ENCODE measurements at regions not wholly inside any gene's neighbourhood (a gene's known extent, or its start where the extent isn't known, plus 50 kb on each side); places are given as distances from the start of the nearest gene placed in this dataset.

- H3K27ac ChIP-seq (ENCODE audit: low read depth, low read length) = no peak overlapping the region
- no peaks in the 10 kb centered on the region for H3K79me2 ChIP-seq (ENCODE audit: insufficient read depth, low read length)
- TF ChIP-seq EZH2phosphoT487 (conservative IDR thresholded peaks at IDR 0.05; ENCODE audit: low read length) = no peak
- no peak for TF ChIP-seq CTCF (IDR thresholded peaks at IDR 0.05; ENCODE audit: insufficient read depth, low read length, poor library complexity, severe bottlenecking)
- no peak overlapping the region for H3K4me2 ChIP-seq (ENCODE audit: low read depth, low read length, poor library complexity, severe bottlenecking)
- H3K36me3 ChIP-seq (ENCODE audit: low read length) = no peaks in the 10 kb centered on the region
- no peaks in the 10 kb centered on the region for H3K9me2 ChIP-seq (replicated peaks; ENCODE audit: insufficient read depth, low read length)
- no peaks in the 10 kb centered on the region for H3K27me3 ChIP-seq (ENCODE audit: low read length)
- H3F3A ChIP-seq (ENCODE audit: insufficient read depth) = no peaks in the 10 kb centered on the region
- no peaks in the 10 kb centered on the region for H4K20me1 ChIP-seq (ENCODE audit: low read depth, low read length)
- H3K9ac ChIP-seq (ENCODE audit: low read length) = no peak overlapping the region
- no peaks in the 10 kb centered on the region for H3K9me3 ChIP-seq (ENCODE audit: insufficient read depth, low read length)
- no peak overlapping the region for H2AFZ ChIP-seq (ENCODE audit: low read depth, low read length, severe bottlenecking)
- H3K4me3 ChIP-seq (ENCODE audit: insufficient read depth, low read length, poor library complexity, severe bottlenecking) = no peak overlapping the region
Measured at GRCh38 chr3:148493631-148494030, 204.1 kb upstream of the AGTR1 start.

- H4K20me1 ChIP-seq (ENCODE audit: low read depth, low read length) = no peaks in the 10 kb centered on the region
- H3K79me2 ChIP-seq (ENCODE audit: insufficient read depth, low read length) = no peaks in the 10 kb centered on the region
- H3K27me3 ChIP-seq (ENCODE audit: low read length) = no peaks in the 10 kb centered on the region
- no peak overlapping the region for H3K27ac ChIP-seq (ENCODE audit: low read depth, low read length)
- no peak overlapping the region for H3K4me3 ChIP-seq (ENCODE audit: insufficient read depth, low read length, poor library complexity, severe bottlenecking)
- TF ChIP-seq CTCF (IDR thresholded peaks at IDR 0.05; ENCODE audit: insufficient read depth, low read length, poor library complexity, severe bottlenecking) (no peak), EZH2phosphoT487 (conservative IDR thresholded peaks at IDR 0.05; ENCODE audit: low read length) (no peak)
- no peaks in the 10 kb centered on the region for H3F3A ChIP-seq (ENCODE audit: insufficient read depth)
- no peak overlapping the region for H2AFZ ChIP-seq (ENCODE audit: low read depth, low read length, severe bottlenecking)
- H3K9ac ChIP-seq (ENCODE audit: low read length) = no peak overlapping the region
- no peaks in the 10 kb centered on the region for H3K9me2 ChIP-seq (replicated peaks; ENCODE audit: insufficient read depth, low read length)
- no peaks in the 10 kb centered on the region for H3K9me3 ChIP-seq (ENCODE audit: insufficient read depth, low read length)
- H3K4me2 ChIP-seq (ENCODE audit: low read depth, low read length, poor library complexity, severe bottlenecking) = no peak overlapping the region
- no peaks in the 10 kb centered on the region for H3K36me3 ChIP-seq (ENCODE audit: low read length)
Measured at GRCh38 chr3:148494451-148494850, 203.3 kb upstream of the AGTR1 start.

DNA sequence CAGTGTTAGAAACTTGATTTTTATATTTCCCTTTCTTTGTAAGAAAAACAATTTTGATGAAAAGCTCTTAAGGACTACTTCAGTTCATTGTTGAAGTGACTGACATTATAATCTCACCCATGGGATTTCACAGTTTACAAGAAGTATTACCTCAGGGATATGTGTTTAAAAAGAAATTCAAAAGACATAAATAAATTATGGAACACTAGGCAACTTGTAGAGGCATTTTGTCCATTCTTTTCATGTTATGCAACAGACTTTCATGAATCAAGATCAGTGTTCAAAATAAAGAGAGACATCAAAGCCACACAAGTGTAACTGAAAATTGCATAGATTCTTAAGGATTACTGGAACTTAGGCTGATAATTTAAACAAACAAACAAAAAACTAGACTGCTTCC lies 196.8 kb upstream of the AGTR1 start:
- Histone ChIP-seq H3K36me3 (ENCODE audit: low read length) (no peaks in the 10 kb centered on the region), H3K9me2 (replicated peaks; ENCODE audit: insufficient read depth, low read length) (no peaks in the 10 kb centered on the region), H3F3A (ENCODE audit: insufficient read depth) (no peaks in the 10 kb centered on the region), H3K9ac (ENCODE audit: low read length) (no peak overlapping the region), H2AFZ (ENCODE audit: low read depth, low read length, severe bottlenecking) (no peak overlapping the region), H3K27ac (ENCODE audit: low read depth, low read length) (no peak overlapping the region), H3K27me3 (ENCODE audit: low read length) (no peaks in the 10 kb centered on the region), H3K4me2 (ENCODE audit: low read depth, low read length, poor library complexity, severe bottlenecking) (no peak overlapping the region), H3K9me3 (ENCODE audit: insufficient read depth, low read length) (no peaks in the 10 kb centered on the region), H3K4me3 (ENCODE audit: insufficient read depth, low read length, poor library complexity, severe bottlenecking) (no peak overlapping the region), H4K20me1 (ENCODE audit: low read depth, low read length) (no peaks in the 10 kb centered on the region), H3K79me2 (ENCODE audit: insufficient read depth, low read length) (no peaks in the 10 kb centered on the region)
- TF ChIP-seq CTCF (IDR thresholded peaks at IDR 0.05; ENCODE audit: insufficient read depth, low read length, poor library complexity, severe bottlenecking) (no peak), EZH2phosphoT487 (conservative IDR thresholded peaks at IDR 0.05; ENCODE audit: low read length) (no peak)

- Histone ChIP-seq H3K36me3 (ENCODE audit: low read length) (no peaks in the 10 kb centered on the region), H3K27ac (ENCODE audit: low read depth, low read length) (no peak overlapping the region), H3K9me3 (ENCODE audit: insufficient read depth, low read length) (no peaks in the 10 kb centered on the region), H4K20me1 (ENCODE audit: low read depth, low read length) (no peaks in the 10 kb centered on the region), H3K4me3 (ENCODE audit: insufficient read depth, low read length, poor library complexity, severe bottlenecking) (no peak overlapping the region), H3K79me2 (ENCODE audit: insufficient read depth, low read length) (no peaks in the 10 kb centered on the region), H3F3A (ENCODE audit: insufficient read depth) (no peaks in the 10 kb centered on the region), H3K9me2 (replicated peaks; ENCODE audit: insufficient read depth, low read length) (no peaks in the 10 kb centered on the region), H3K9ac (ENCODE audit: low read length) (no peak overlapping the region), H2AFZ (ENCODE audit: low read depth, low read length, severe bottlenecking) (no peak overlapping the region), H3K27me3 (ENCODE audit: low read length) (no peaks in the 10 kb centered on the region), H3K4me2 (ENCODE audit: low read depth, low read length, poor library complexity, severe bottlenecking) (no peak overlapping the region)
- TF ChIP-seq EZH2phosphoT487 (conservative IDR thresholded peaks at IDR 0.05; ENCODE audit: low read length) = no peak
- TF ChIP-seq CTCF (IDR thresholded peaks at IDR 0.05; ENCODE audit: insufficient read depth, low read length, poor library complexity, severe bottlenecking) = no peak
Measured at GRCh38 chr3:148510116-148510515, 187.6 kb upstream of the AGTR1 start.
